NOMO-1 treated with DMSO at 0.1 percent for 48 hours (cell line): ENCODE measurements at regions not wholly inside any gene's neighbourhood (a gene's known extent, or its start where the extent isn't known, plus 50 kb on each side); places are given as distances from the start of the nearest gene placed in this dataset.

Experiments
- DNase-seq: peaks from one replicate; lab custom pipeline; 2025; ENCODE audit not compliant: unreplicated experiment; lab: John Stamatoyannopoulos, UW

DNA sequence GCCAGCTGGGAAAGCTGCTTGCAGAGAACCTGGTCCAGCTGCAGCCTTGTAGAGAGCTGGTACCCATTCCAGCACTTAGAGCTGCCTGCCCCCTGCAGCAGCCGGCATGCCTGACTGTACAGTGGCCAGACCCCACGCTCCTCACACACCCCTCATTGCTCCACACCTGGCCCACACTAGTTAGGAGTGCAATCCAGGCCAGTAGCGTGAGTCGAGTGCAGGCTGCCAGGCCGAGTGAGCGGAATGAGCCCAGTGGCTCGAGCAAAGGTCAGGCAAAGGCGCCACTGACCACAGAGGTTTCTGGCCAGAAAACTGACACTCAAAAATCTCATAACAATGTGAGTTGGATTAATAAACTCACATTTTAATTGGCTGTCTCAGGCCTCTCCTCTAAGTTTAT, 921.7 kb upstream of the KCND2 start:
- DNase-seq, result no peak

DNA sequence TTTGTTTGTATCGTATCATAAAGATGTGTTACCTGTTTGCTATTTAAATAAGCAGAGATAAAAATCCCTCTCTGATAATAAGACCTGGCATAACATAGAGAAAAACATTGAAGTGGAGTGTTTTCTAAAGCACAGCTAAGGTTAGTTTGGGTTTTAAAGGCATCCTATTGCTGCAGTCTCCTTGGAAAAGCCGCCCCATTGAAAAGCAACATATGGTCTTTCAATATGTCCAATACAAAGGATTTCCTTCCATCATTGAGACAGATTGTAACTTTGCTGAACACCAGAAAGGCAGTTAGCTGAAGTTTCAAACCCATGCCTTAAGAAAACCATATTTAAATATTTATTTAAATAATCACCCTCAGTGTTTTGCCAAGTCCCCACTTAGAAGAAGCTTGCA, 898.5 kb upstream of the KCND2 start:
- no peak for DNase-seq

DNA sequence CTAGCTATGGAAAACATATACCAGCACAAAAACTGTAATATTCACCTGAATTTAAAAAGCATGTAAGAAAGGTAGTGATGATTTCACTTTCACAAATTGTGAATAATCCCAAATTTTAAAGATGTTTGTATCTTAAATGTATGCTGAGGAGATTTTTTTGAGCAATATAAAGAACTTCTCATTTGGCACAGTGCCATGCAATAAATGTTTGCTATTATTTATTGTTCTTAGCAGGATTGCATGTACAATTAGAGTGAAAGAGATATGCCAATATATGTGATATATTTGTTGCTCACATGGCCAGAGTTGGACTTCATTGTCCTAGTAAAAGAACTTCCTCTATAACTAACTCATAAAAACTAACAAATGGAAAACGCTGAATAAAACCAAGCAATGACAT, 895.1 kb upstream of the KCND2 start:
- DNase-seq, result no peak

DNA sequence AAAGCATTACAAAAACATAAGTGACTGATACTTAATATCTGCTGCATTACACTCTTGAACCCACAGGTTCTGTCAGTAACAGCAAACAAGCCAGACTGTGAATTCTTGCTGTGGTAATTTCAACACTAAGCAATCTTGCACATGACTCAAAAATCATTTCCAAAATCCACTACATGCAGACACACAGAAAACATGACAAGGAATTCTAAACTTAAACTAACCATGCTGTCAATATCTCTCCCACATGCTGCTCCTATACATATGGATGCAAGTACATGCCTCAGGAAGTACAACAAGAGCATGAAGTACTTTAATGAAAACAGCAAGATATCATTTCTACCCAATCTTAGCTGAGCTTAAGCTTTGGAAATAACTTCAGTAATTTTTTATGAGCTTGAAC, 890.2 kb upstream of the KCND2 start:
- DNase-seq, result no peak

DNA sequence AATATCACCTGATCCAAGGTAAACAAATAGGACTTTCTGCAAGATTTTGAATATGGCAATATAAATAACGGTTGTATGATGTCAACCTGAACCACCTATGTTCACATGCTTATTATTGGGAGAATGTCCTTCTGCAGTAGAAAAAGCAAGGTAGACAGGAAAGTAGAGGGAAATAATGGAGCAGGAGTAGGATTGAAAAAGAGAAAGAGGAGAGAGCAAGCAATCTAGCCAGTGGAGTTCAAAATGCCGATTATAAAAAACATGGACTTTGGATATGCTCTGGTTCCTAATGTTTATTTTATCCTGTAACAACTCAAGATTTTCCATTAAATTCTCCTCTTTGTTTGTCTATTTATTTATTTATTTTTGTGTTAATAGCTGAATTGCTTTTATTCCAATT, 878.0 kb upstream of the KCND2 start:
- DNase-seq, result no peak

DNA sequence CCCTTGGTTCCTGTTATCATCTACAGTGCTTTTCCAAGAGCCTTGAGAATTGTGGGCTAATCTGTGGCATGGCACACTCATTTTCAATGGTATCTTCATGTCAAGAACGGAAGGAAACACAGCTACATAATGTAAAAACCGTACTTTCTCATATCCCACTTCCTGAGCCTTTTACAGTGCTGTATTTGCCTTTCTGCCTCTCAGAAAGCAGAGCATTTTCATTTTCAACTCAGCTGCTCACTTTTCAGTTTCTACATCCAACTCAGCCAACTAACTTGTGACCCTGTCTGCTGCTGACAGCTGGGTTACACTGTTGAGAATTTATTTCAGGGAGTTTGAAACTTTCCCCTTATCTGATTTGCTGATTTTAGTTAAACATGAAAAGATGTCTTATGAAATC, 875.8 kb upstream of the KCND2 start:
- DNase-seq, result no peak

DNA sequence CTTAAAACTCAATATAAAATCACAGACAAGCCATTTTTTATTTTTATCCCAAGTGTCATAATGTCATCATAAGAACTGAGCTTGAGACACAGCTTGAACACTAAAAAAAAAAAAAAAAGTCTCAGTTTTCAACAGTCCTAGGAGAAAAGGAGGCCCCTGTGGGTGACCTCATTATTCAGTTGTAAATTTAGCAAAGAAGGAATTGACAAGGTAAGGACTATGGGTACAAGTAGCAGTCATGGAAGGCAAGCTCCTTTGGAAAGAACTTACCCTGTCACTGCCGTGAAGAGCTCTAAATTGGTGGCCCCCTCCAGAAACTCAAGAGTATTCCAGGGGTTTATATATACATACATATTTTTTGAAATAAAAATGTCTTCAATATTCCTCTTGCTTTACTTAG, 864.4 kb upstream of the KCND2 start:
- DNase-seq, result no peak

GRCh38 chr7:119413314-119413805, 859.6 kb upstream of the KCND2 start:
- DNase-seq, result no peak

DNA sequence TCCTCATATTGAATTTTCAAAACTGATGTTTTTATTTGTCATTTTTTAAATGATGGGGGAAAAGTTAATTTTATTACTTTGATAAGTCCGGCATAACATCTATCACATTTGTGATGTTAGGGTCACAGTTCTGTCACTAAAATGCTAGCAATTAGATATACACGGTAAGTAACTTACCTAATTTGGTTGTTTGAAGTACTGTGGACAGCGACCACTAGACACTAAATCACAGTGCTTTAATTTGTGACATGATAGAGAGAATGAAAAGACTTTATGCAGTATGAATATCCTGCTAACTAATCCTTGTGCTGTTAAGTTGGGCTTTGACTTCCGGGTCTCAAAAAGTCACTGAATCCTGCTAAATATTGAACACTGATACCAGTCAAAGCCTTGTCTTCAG, 857.3 kb upstream of the KCND2 start:
- no peak for DNase-seq

DNA sequence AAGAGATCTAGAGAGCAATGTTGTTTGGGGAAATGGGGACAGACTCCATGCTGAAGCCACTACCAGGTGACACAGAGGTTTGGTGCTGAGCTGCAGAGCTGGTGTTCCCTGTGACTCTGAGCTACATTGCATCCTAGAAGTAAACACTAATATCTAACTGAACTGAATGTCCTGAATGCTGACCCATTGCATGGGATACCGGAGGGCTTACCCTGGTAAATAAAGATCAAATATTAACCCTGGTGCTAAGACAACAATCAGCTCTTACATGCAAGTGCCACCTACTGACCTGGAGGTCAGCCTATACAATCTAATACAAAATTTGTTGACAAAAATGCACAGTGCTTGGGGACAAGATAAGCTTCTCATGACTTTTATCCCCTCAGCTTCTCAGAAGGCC, 851.3 kb upstream of the KCND2 start:
- DNase-seq, result no peak

DNA sequence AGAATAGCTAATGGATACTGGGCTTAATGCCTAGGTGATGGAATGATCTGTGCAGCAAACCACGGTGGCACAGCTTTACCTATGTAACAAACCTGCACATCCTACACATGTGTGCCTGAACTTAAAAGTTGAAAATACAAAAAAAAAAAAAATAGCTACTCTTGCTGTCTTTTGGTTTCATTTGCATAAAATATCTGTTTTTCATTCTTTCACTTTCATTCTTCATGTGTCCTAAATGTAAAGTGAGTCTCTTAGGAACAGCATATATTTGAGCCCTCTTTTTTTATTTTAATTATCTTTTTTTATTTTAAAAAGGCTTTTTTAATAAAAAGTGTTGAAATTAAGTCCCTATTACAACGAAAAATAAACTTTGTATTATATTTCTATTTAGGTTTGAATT, 836.1 kb upstream of the KCND2 start:
- no peak for DNase-seq

DNA sequence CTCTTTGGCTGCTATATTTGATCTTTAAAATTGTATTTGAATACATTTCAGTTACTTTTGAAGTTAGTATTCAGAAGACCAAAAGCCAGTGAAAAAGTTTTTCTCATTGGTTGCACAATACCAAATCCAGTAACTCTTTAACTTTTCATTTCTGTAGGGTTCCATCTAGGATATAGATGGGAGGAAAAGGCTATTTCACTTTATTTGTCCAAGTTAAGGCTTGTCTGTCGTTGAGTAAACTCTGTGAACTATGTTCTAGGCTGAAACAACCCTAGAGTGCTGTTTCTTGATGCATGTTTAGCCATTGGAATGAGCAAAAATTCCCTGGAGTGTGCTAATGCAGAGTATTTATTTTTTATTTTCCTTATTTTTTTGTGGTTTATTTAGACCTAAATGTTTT, 834.7 kb upstream of the KCND2 start:
- no peak for DNase-seq

DNA sequence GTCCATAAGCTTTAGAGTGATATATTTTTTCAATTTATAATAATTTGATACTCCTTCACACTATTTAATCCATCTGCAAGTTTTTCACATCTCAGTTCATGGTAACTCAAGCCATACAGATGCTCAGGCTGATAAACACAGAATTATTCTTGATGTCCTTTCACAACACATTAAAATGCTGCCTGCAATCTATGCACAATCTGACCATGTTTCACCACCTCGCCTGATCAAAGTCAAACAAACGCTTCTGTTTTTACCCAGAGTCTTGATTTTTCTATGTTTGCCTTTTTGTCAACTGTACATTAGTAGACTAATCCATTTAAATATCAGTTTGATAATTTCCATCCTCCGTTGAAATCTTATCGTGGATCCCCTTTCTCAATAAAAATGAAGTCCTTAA, 833.8 kb upstream of the KCND2 start:
- DNase-seq, result no peak

DNA sequence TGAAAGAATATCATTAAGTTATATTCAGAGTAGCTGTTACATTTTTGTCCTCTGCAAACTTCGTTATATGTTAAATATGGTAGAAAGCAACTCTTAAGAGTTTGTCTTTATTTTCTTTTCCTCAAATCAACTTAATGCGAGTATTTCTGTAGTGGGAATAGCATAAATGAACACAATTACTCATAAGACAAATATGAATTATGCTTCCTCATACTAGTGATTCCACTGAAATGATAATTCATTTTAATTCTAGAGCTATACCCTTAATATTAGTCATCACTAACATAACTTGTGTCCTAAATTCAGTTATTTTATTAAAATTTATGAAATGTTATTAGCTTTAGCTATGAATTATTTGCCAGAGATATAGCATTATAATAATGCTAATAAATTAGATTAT, 820.6 kb upstream of the KCND2 start:
- no peak for DNase-seq

DNA sequence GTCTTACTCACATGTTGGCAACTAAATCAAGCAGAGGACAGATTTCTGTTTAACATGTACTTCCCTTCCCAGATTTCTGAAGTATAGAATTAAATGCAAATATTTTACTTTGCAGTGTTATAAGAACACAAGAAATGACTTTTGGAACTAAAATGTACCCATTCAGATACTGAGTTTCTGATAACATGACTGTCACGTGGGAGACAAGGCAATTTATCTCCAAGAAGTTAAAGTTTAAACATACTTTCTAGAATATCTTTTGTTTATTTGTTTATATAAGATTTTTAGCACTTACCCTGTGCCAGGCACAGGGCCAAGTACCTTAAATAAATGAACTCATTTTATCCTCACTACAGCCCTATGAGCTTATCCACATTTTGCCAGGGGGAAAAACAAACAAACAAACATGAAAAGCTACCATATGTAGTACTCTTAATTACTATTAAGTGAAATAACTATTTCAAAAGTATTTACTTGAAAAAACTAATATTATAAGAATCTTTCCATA, 807.1 kb upstream of the KCND2 start:
- DNase-seq, result no peak

GRCh38 chr7:119472408-119473038, 800.5 kb upstream of the KCND2 start:
- no peak for DNase-seq

GRCh38 chr7:119482209-119482608, 790.8 kb upstream of the KCND2 start:
- DNase-seq, result no peak

- no peak for DNase-seq
These were observed 790.3 kb upstream of the KCND2 start for GRCh38 chr7:119482671-119483070.

- DNase-seq, result no peak
These were observed 789.6 kb upstream of the KCND2 start for GRCh38 chr7:119483364-119483763.

DNA sequence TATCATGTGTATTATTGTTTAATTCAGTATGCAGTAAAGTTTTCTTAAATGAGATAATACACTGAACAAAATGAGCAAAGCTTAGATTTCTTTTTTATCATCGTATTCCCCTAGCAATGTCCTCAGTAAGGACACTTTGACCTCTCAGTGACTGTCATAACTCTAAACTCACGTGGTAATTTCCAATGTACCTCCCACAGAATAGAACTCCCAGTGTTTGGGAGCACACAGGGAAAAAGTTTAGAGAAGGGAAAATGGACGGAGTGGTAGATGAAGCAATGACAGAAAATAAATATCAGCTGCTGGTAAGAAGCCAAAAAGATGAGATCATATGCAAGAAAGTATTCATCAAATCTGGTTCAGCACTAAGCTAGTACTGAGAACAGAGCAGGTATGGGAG, 758.6 kb upstream of the KCND2 start:
- DNase-seq, result no peak

DNA sequence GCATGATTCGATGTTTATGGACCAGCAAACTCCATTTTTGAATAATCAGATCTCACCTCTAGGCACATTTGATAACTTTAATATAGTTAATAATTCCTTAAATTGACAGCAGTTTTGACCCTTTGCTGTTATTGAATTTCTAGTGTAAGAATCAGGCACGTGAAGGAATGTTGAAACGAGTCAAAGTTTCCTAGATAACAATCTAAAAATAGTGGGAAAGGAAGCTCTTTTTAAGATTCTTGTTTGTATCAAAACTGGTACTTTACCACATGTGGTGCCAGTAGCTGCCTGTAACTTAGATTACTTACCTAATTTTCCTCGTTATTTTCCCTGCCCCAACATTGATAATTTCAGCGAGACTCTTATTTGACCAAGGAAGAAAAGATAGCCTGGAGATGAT, 757.8 kb upstream of the KCND2 start:
- no peak for DNase-seq

DNA sequence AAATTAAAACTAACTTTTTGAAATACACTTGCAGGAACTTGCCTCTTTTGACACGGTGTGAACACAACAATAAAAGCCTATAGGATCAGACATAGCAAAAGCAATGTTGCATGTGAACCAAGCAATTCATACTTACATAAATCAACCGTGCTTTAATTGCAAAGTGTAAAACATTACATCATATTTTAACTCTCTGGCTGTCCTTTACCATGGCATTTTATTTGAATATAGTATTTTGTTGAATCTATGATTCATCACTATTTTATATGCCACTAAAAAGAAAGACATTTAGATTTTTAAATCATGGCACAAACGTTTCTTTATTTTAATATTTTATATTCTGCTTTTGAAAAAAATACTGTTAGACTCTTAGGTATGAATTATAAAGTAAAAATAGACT, 757.0 kb upstream of the KCND2 start:
- DNase-seq, result no peak

DNA sequence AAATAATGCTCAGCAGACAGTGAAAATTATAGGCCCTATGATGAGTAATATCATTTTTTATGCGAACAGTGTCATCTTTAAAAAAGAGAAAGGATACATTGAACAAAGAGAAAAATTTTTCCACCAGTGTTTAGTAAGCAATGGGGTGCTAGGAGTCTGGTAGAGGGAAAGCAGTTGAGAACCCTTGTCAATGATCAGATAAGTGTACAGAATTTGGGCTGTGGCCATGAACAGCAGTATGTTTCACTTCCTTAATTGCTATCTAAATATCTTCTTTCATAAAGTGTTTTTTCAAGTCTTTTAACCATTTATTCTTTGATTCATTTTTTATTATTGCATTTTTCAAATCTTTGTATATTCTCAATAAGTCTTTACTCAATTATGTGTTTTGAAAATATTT, 750.7 kb upstream of the KCND2 start:
- no peak for DNase-seq
